ENCODE measurements at regions not wholly inside any gene's neighbourhood (a gene's known extent, or its start where the extent isn't known, plus 50 kb on each side); places are given as distances from the start of the nearest gene placed in this dataset.
"Not testable (repeated sequence)": the region's sequence is repeated elsewhere in the genome, so short reads cannot be mapped to it uniquely, and the experiment has no call there.

DNA sequence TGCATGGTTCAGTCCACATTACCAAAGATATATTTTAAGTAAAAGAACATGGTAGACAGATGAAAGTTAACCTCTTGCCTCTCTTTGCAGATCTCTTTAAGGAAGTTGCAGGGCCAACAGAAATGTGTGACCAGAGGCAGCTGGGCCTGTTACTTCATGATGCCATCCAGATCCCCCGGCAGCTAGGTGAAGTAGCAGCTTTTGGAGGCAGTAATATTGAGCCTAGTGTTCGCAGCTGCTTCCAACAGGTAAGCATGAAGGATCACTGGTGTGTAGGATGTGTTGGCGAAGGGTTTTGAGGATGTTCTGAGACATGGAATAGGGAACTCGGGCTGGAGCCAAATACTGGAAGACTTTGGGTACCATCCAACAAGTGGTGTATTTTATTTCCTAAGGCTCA, 508.6 kb downstream of the UTRN start:
- Histone ChIP-seq H3K27ac (no peak overlapping the region), H3K4me3 (no peak overlapping the region), H3K9me3 (peaks cover 0 to 6% (median 0%) of the 10 kb centered on the region in 4 donors), H3K36me3 (peaks cover 19 to 75% (median 62%) of the 10 kb centered on the region in 4 donors), H3K27me3 (no peaks in the 10 kb centered on the region), H3K4me1 (peaks cover 0 to 5% (median 2%) of the 10 kb centered on the region in 4 donors)
- no peak for DNase-seq
- 82 to 95% (median 93%) methylated on average over 4 of the region's 4 CpGs for WGBS, 5 donors
- intact Hi-C loops (cut with DNase I; ENCODE audit: low total_unique reads): no loop called here
- TF ChIP-seq POLR2AphosphoS5 (IDR thresholded peaks at IDR 0.05) (no peak), EP300 (IDR thresholded peaks at IDR 0.05) (no peak), POLR2A (IDR thresholded peaks at IDR 0.05) (no peak)
- TF ChIP-seq, protein P1, sequence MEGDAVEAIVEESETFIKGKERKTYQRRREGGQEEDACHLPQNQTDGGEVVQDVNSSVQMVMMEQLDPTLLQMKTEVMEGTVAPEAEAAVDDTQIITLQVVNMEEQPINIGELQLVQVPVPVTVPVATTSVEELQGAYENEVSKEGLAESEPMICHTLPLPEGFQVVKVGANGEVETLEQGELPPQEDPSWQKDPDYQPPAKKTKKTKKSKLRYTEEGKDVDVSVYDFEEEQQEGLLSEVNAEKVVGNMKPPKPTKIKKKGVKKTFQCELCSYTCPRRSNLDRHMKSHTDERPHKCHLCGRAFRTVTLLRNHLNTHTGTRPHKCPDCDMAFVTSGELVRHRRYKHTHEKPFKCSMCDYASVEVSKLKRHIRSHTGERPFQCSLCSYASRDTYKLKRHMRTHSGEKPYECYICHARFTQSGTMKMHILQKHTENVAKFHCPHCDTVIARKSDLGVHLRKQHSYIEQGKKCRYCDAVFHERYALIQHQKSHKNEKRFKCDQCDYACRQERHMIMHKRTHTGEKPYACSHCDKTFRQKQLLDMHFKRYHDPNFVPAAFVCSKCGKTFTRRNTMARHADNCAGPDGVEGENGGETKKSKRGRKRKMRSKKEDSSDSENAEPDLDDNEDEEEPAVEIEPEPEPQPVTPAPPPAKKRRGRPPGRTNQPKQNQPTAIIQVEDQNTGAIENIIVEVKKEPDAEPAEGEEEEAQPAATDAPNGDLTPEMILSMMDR (IDR thresholded peaks at IDR 0.05): no peak

DNA sequence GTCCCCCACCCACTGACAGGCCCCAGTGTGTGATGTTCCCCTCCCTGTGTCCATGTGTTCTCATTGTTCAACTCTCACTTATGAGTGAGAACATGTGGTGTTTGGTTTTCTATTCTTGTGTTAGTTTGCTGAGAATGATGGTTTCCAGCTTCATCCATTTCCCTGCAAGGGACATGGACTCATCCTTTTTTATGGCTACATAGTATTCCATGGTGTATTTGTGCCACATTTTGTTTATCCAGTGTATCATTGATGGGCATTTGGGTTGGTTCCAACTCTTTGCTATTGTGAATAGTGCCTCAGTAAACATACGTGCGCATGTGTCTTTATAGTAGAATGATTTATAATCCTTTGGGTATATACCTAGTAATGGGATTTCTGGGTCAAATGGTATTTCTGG, 509.9 kb downstream of the UTRN start:
- H3K4me3 ChIP-seq; H3K9me3 ChIP-seq; intact Hi-C loops (cut with DNase I; ENCODE audit: low total_unique reads); DNase-seq; H3K27me3 ChIP-seq; H3K27ac ChIP-seq; H3K4me1 ChIP-seq: not testable (repeated sequence)
- peaks cover 19 to 69% (median 59%) of the 10 kb centered on the region in 4 donors for H3K36me3 ChIP-seq
- 92 to 100% (median 99%) methylated on average over 2 of the region's 2 CpGs for WGBS, 5 donors

GRCh38 chr6:144796070-144796469, 510.9 kb downstream of the UTRN start:
- intact Hi-C loops (cut with DNase I; ENCODE audit: low total_unique reads): no loop called here
- TF ChIP-seq POLR2AphosphoS5 (IDR thresholded peaks at IDR 0.05) (no peak), POLR2A (IDR thresholded peaks at IDR 0.05) (no peak), EP300 (IDR thresholded peaks at IDR 0.05) (no peak)
- TF ChIP-seq, protein P1 (IDR thresholded peaks at IDR 0.05): no peak
- H3K27ac ChIP-seq: no peak overlapping the region
- H3K4me1 ChIP-seq: peaks cover 0 to 5% (median 2%) of the 10 kb centered on the region in 4 donors
- no peak for DNase-seq
- no peaks in the 10 kb centered on the region for H3K27me3 ChIP-seq
- peaks cover 19 to 59% (median 51%) of the 10 kb centered on the region in 4 donors for H3K36me3 ChIP-seq
- no peak overlapping the region for H3K4me3 ChIP-seq
- WGBS, 5 donors: 96 to 100% (median 99%) methylated on average over 2 of the region's 2 CpGs
- peaks cover 0 to 6% (median 0%) of the 10 kb centered on the region in 4 donors for H3K9me3 ChIP-seq

GRCh38 chr6:144797881-144798589, 512.9 kb downstream of the UTRN start:
- no peak overlapping the region for H3K27ac ChIP-seq
- WGBS, 5 donors: 74 to 89% (median 84%) methylated on average over 7 of the region's 7 CpGs
- DNase-seq: no peak
- H3K36me3 ChIP-seq: peaks cover 19 to 59% (median 48%) of the 10 kb centered on the region in 4 donors
- intact Hi-C loops (cut with DNase I; ENCODE audit: low total_unique reads): no loop called here
- no peak for TF ChIP-seq POLR2AphosphoS5 (IDR thresholded peaks at IDR 0.05)
- TF ChIP-seq POLR2A (IDR thresholded peaks at IDR 0.05): no peak
- TF ChIP-seq EP300 (IDR thresholded peaks at IDR 0.05): no peak
- TF ChIP-seq, protein P1 (IDR thresholded peaks at IDR 0.05): no peak
- peaks cover 0 to 5% (median 2%) of the 10 kb centered on the region in 4 donors for H3K4me1 ChIP-seq
- H3K4me3 ChIP-seq: no peak overlapping the region
- no peaks in the 10 kb centered on the region for H3K27me3 ChIP-seq
- H3K9me3 ChIP-seq: peaks cover 0 to 6% (median 0%) of the 10 kb centered on the region in 4 donors

GRCh38 chr6:144804246-144804790, 519.2 kb downstream of the UTRN start:
- intact Hi-C loops (cut with DNase I; ENCODE audit: low total_unique reads): no loop called here
- DNase-seq: no peak
- TF ChIP-seq, protein P1 (IDR thresholded peaks at IDR 0.05): no peak
- no peak for TF ChIP-seq POLR2A (IDR thresholded peaks at IDR 0.05)
- TF ChIP-seq EP300 (IDR thresholded peaks at IDR 0.05): no peak
- TF ChIP-seq POLR2AphosphoS5 (IDR thresholded peaks at IDR 0.05): no peak
- no peaks in the 10 kb centered on the region for H3K9me3 ChIP-seq
- no peak overlapping the region for H3K27ac ChIP-seq
- no peaks in the 10 kb centered on the region for H3K27me3 ChIP-seq
- no peak overlapping the region for H3K4me3 ChIP-seq
- H3K36me3 ChIP-seq: peaks cover 0 to 33% (median 5%) of the 10 kb centered on the region in 4 donors
- H3K4me1 ChIP-seq: peaks cover 0 to 13% (median 3%) of the 10 kb centered on the region in 4 donors
